ENCODE measurements at regions not wholly inside any gene's neighbourhood (a gene's known extent, or its start where the extent isn't known, plus 50 kb on each side); places are given as distances from the start of the nearest gene placed in this dataset.
"Not testable (repeated sequence)": the region's sequence is repeated elsewhere in the genome, so short reads cannot be mapped to it uniquely, and the experiment has no call there.

- Histone ChIP-seq H3K4me3 (ENCODE audit: low read length) (no peak overlapping the region), H3K9ac (ENCODE audit: low read length) (no peak overlapping the region), H3K36me3 (ENCODE audit: control insufficient read depth, insufficient read depth, low read length) (no peaks in the 10 kb centered on the region), H3K4me1 (ENCODE audit: control insufficient read depth, insufficient read depth, low read length) (no peaks in the 10 kb centered on the region), H3K9me3 (ENCODE audit: control insufficient read depth, low read length) (no peaks in the 10 kb centered on the region), H3K27me3 (ENCODE audit: control insufficient read depth, insufficient read depth, low read length) (no peaks in the 10 kb centered on the region)
Observed at GRCh38 chr10:30727524-30727923, 98.0 kb upstream of the LYZL2 start.

DNA sequence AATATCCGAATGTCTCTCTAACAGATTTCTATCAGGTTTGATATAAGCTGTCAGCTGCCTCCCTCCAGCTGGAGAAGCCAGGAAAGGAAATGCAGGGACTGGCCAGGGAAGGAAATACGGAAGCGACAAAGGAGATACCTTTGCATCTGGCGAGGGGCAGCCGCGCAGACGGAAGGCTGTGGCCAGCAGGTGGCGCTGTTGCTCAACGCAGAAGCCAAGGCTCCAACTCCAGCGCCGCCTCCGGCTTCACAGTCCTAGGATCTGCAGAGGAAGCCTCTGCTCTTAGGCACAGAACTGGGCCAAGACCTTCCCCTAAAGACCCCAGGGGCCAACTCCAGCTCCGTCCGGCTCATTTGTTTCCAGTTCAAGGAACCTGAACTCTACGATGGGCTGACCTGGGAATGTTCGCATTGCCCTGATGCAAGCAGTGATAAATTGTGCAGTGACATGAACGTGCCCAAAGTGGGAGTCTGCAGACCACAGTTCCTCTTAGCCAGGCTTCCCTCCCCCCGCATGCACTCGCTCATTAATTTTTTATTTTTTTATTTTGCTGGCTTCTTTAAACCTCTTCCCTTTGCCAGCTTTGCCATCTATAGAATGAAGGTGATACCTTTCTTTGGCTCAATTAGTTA lies 97.3 kb upstream of the LYZL2 start:
- not testable (repeated sequence) for H3K27me3 ChIP-seq (ENCODE audit: control insufficient read depth, insufficient read depth, low read length); H3K9me3 ChIP-seq (ENCODE audit: control insufficient read depth, low read length); H3K4me1 ChIP-seq (ENCODE audit: control insufficient read depth, insufficient read depth, low read length); H3K4me3 ChIP-seq (ENCODE audit: low read length); H3K36me3 ChIP-seq (ENCODE audit: control insufficient read depth, insufficient read depth, low read length); H3K9ac ChIP-seq (ENCODE audit: low read length)

DNA sequence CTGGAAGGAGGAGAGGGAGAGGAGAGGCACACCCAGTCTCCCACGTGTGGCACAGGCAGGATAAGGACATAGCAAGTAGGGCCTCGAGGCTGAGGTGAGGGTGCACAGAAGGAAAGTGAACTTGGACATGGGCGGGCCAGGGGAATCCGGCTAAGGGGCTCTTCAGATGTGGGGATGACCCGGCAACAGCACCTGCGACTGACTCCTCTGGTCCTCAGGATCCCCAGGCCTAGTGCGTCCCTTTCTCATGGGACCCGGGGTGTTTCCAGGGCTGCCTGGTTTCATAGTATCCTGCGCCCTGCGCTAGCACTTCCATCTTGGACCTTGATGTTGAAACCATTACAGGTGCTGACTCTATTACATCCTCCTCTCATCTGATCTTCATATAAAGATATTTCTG lies 96.1 kb upstream of the LYZL2 start:
- H3K9ac ChIP-seq (ENCODE audit: low read length), result no peak overlapping the region
- no peak overlapping the region for H3K4me3 ChIP-seq (ENCODE audit: low read length)

DNA sequence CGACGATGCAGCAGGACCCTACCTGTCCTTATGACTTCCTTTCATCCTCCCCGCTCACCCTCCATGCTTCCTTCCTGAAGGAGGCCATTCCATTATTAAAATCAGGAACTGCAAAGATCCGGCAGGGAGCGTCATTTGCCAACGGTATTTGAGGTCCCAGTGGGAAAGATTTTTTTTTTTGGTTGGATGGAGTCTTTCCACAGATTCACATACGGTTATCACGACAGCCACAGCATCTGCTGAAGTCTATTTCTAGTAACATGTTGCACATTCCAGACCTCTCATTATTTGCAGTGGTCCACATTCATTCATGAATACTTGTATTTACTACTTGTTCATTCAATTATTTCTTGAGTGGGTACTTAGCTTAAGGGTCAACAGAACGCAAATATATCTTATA lies 94.7 kb upstream of the LYZL2 start:
- Histone ChIP-seq H3K36me3 (ENCODE audit: control insufficient read depth, insufficient read depth, low read length) (no peaks in the 10 kb centered on the region), H3K9ac (ENCODE audit: low read length) (no peak overlapping the region), H3K4me1 (ENCODE audit: control insufficient read depth, insufficient read depth, low read length) (no peaks in the 10 kb centered on the region), H3K4me3 (ENCODE audit: low read length) (no peak overlapping the region), H3K9me3 (ENCODE audit: control insufficient read depth, low read length) (no peaks in the 10 kb centered on the region), H3K27me3 (ENCODE audit: control insufficient read depth, insufficient read depth, low read length) (no peaks in the 10 kb centered on the region)

More for the DNA sequence above, 96.1 kb upstream of the LYZL2 start:
- H3K27me3 ChIP-seq (ENCODE audit: control insufficient read depth, insufficient read depth, low read length), result no peaks in the 10 kb centered on the region
- no peaks in the 10 kb centered on the region for H3K36me3 ChIP-seq (ENCODE audit: control insufficient read depth, insufficient read depth, low read length)
- H3K4me1 ChIP-seq (ENCODE audit: control insufficient read depth, insufficient read depth, low read length), result no peaks in the 10 kb centered on the region
- H3K9me3 ChIP-seq (ENCODE audit: control insufficient read depth, low read length), result no peaks in the 10 kb centered on the region

DNA sequence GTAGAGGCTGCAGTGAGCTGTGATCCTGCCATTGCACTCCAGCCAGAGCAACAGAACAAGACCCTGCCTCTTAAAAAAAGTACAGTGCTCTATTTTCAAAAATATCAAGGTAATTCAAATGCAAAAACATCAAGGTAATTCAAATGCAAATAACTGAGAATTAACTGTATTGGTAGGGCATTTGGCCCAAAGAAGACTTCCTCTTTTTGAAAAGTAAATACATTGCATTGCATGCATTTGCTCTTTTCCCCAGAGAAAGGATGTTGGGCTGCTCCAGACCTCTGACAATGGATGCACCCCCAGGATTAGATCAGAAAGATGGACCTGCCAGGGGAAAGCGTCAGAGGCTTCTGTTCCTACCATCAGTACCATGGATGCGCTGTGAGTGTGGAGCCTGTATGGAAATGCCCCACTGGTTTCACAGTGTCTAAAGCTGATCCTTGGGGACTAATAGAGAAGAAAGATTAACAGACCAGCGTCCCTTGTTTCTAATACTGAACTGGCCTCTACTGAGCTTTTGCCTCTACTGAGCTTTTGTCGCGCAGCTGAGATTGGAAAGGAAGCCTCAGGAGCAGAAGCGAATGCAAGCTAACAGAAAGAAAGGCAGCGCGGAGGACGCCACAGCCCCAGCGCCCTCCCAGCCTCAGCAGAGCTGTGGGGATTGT lies 93.5 kb upstream of the LYZL2 start:
- H3K36me3 ChIP-seq (ENCODE audit: control insufficient read depth, insufficient read depth, low read length), result no peaks in the 10 kb centered on the region
- no peaks in the 10 kb centered on the region for H3K4me1 ChIP-seq (ENCODE audit: control insufficient read depth, insufficient read depth, low read length)
- H3K27me3 ChIP-seq (ENCODE audit: control insufficient read depth, insufficient read depth, low read length), result no peaks in the 10 kb centered on the region
- no peak overlapping the region for H3K4me3 ChIP-seq (ENCODE audit: low read length)
- H3K9ac ChIP-seq (ENCODE audit: low read length), result no peak overlapping the region
- H3K9me3 ChIP-seq (ENCODE audit: control insufficient read depth, low read length), result no peaks in the 10 kb centered on the region

GRCh38 chr10:30719832-30720231 lies 90.3 kb upstream of the LYZL2 start:
- Histone ChIP-seq H3K36me3 (ENCODE audit: control insufficient read depth, insufficient read depth, low read length) (no peaks in the 10 kb centered on the region), H3K9me3 (ENCODE audit: control insufficient read depth, low read length) (no peaks in the 10 kb centered on the region), H3K9ac (ENCODE audit: low read length) (no peak overlapping the region), H3K27me3 (ENCODE audit: control insufficient read depth, insufficient read depth, low read length) (no peaks in the 10 kb centered on the region), H3K4me3 (ENCODE audit: low read length) (no peak overlapping the region), H3K4me1 (ENCODE audit: control insufficient read depth, insufficient read depth, low read length) (no peaks in the 10 kb centered on the region)

GRCh38 chr10:30709700-30710358 lies 80.3 kb upstream of the LYZL2 start:
- peaks cover 7% of the 10 kb centered on the region for H3K4me1 ChIP-seq (ENCODE audit: control insufficient read depth, insufficient read depth, low read length)
- no peak overlapping the region for H3K4me3 ChIP-seq (ENCODE audit: low read length)
- H3K9ac ChIP-seq (ENCODE audit: low read length), result no peak overlapping the region
- H3K9me3 ChIP-seq (ENCODE audit: control insufficient read depth, low read length), result no peaks in the 10 kb centered on the region
- H3K27me3 ChIP-seq (ENCODE audit: control insufficient read depth, insufficient read depth, low read length), result no peaks in the 10 kb centered on the region
- H3K36me3 ChIP-seq (ENCODE audit: control insufficient read depth, insufficient read depth, low read length), result no peaks in the 10 kb centered on the region

GRCh38 chr10:30709229-30709628 lies 79.7 kb upstream of the LYZL2 start:
- Histone ChIP-seq H3K9ac (ENCODE audit: low read length) (no peak overlapping the region), H3K27me3 (ENCODE audit: control insufficient read depth, insufficient read depth, low read length) (no peaks in the 10 kb centered on the region), H3K4me3 (ENCODE audit: low read length) (no peak overlapping the region), H3K4me1 (ENCODE audit: control insufficient read depth, insufficient read depth, low read length) (peaks cover 7% of the 10 kb centered on the region), H3K36me3 (ENCODE audit: control insufficient read depth, insufficient read depth, low read length) (no peaks in the 10 kb centered on the region), H3K9me3 (ENCODE audit: control insufficient read depth, low read length) (no peaks in the 10 kb centered on the region)

GRCh38 chr10:30708234-30708633 lies 78.7 kb upstream of the LYZL2 start:
- H3K9ac ChIP-seq (ENCODE audit: low read length), result no peak overlapping the region
- no peaks in the 10 kb centered on the region for H3K9me3 ChIP-seq (ENCODE audit: control insufficient read depth, low read length)
- no peaks in the 10 kb centered on the region for H3K36me3 ChIP-seq (ENCODE audit: control insufficient read depth, insufficient read depth, low read length)
- H3K4me1 ChIP-seq (ENCODE audit: control insufficient read depth, insufficient read depth, low read length), result peaks cover 7% of the 10 kb centered on the region
- no peak overlapping the region for H3K4me3 ChIP-seq (ENCODE audit: low read length)
- H3K27me3 ChIP-seq (ENCODE audit: control insufficient read depth, insufficient read depth, low read length), result no peaks in the 10 kb centered on the region

DNA sequence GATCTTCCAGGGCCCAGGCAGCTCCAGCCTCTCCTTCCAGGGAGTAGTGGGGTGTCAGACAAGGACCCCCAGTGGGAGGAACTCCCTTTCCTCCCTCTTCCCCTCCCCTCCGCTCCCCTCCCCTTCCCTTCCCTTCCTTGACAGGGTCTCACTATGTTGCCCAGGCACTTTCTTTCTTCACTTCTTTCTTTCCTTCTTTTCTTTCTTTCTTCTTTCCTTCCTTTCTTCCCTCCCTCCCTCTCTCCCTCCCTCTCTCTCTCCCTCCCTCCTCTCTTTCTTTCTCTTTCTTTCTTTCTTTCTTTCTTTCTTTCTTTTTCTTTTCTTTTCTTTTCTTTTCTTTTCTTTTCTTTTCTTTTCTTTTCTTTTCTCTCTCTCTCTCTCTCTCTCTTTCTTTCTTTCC lies 76.6 kb upstream of the LYZL2 start:
- H3K4me3 ChIP-seq (ENCODE audit: low read length); H3K36me3 ChIP-seq (ENCODE audit: control insufficient read depth, insufficient read depth, low read length); H3K4me1 ChIP-seq (ENCODE audit: control insufficient read depth, insufficient read depth, low read length); H3K27me3 ChIP-seq (ENCODE audit: control insufficient read depth, insufficient read depth, low read length); H3K9ac ChIP-seq (ENCODE audit: low read length); H3K9me3 ChIP-seq (ENCODE audit: control insufficient read depth, low read length): not testable (repeated sequence)

DNA sequence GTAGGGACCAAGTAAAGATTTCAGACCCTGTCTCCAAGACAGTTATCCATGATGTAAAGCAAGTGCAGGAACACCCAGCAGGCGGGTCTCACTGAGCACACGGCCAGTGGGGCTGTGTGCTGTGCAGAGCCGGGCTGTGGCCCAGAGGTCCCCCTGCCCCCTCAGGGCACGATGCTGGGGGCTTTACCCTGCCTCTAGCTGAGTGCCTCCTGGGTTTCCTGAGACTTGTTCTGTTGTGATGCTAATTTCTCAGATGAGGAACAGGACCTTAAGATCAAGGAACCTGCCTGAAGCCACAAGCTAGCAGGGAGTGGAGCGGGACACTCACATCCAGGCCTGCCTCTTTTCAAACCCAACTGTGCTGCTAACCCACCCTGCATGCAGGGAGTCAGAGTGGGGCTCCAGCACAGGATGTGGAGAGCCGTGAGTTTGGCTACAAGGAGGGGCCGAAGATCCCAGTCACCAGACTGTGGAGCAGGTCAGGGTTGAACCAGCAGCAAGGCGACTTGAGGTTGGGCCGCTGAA lies 76.1 kb upstream of the LYZL2 start:
- Histone ChIP-seq H3K36me3 (ENCODE audit: control insufficient read depth, insufficient read depth, low read length) (no peaks in the 10 kb centered on the region), H3K4me1 (ENCODE audit: control insufficient read depth, insufficient read depth, low read length) (peaks cover 7% of the 10 kb centered on the region), H3K9me3 (ENCODE audit: control insufficient read depth, low read length) (no peaks in the 10 kb centered on the region), H3K27me3 (ENCODE audit: control insufficient read depth, insufficient read depth, low read length) (no peaks in the 10 kb centered on the region), H3K4me3 (ENCODE audit: low read length) (no peak overlapping the region), H3K9ac (ENCODE audit: low read length) (no peak overlapping the region)

DNA sequence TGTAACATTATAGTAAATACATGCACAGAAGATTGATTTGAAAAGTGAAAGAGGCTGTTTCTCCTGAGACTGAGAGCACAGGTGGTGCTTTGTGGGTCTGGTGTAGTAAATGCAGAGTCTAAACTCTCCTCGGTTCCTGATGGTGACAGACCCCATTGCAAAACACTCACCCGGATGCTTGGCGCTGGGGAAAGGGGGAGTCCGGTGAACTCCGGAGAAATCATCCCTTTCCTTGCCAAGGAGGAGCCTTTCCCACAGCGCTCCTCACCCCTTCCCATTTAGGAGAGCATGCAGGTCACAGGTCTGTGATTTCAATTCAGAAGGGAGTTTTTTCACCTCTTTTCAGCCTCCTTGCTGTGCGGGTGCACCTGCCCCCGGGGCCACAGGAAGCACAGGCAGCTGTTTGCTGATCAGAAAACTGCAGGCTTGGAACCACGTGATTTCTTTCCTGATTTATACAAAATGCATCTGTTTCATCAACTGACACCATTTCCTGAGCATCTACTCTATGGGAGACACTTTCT lies 75.6 kb upstream of the LYZL2 start:
- peaks cover 7% of the 10 kb centered on the region for H3K4me1 ChIP-seq (ENCODE audit: control insufficient read depth, insufficient read depth, low read length)
- no peaks in the 10 kb centered on the region for H3K36me3 ChIP-seq (ENCODE audit: control insufficient read depth, insufficient read depth, low read length)
- H3K4me3 ChIP-seq (ENCODE audit: low read length), result no peak overlapping the region
- H3K27me3 ChIP-seq (ENCODE audit: control insufficient read depth, insufficient read depth, low read length), result no peaks in the 10 kb centered on the region
- no peak overlapping the region for H3K9ac ChIP-seq (ENCODE audit: low read length)
- H3K9me3 ChIP-seq (ENCODE audit: control insufficient read depth, low read length), result no peaks in the 10 kb centered on the region

All from mucosa of stomach (tissue), 1 donor.